LNCaP clone FGC (cell line): ENCODE measurements at regions not wholly inside any gene's neighbourhood (a gene's known extent, or its start where the extent isn't known, plus 50 kb on each side); places are given as distances from the start of the nearest gene placed in this dataset.

Experiments used
- DNase-seq: peaks from one replicate; pipeline ENCODE4 v3.0.0-alpha.2; 2011; ENCODE audit warnings: low read depth
- H3K4me3 ChIP-seq: 2 replicates; pipeline ENCODE4 v1.5.1; 2011; ENCODE audit warnings: mild to moderate bottlenecking, low read depth, low read length, control low read depth
- CTCF ChIP-seq: IDR thresholded peaks from 2 replicates; pipeline ENCODE4 v1.5.1; 2012; ENCODE audit warnings: mild to moderate bottlenecking; ENCODE audit not compliant: control insufficient read depth, insufficient read depth; ENCODE audit errors: extremely low read depth

GRCh38 chr3:18264853-18265252 is 160.3 kb downstream of the SATB1 start:
- TF ChIP-seq CTCF: no peak
- H3K4me3 ChIP-seq: no peak overlapping the region
- no peak for DNase-seq

- no peak overlapping the region for H3K4me3 ChIP-seq
- no peak for TF ChIP-seq CTCF
- DNase-seq: no peak
Observed at GRCh38 chr3:18264361-18264760, 160.8 kb downstream of the SATB1 start.

- no peak for TF ChIP-seq CTCF
- H3K4me3 ChIP-seq: no peak overlapping the region
- no peak for DNase-seq
Observed at GRCh38 chr3:18258492-18258891, 166.6 kb downstream of the SATB1 start.

GRCh38 chr3:18252578-18252977 is 172.6 kb downstream of the SATB1 start:
- no peak for DNase-seq
- TF ChIP-seq CTCF: no peak
- no peak overlapping the region for H3K4me3 ChIP-seq

- H3K4me3 ChIP-seq: no peak overlapping the region
- no peak for TF ChIP-seq CTCF
- no peak for DNase-seq
Observed at GRCh38 chr3:18250991-18251390, 174.1 kb downstream of the SATB1 start.

GRCh38 chr3:18249126-18249525 is 176.0 kb downstream of the SATB1 start:
- no peak for TF ChIP-seq CTCF
- H3K4me3 ChIP-seq: no peak overlapping the region
- no peak for DNase-seq

- no peak for DNase-seq
- TF ChIP-seq CTCF: no peak
- no peak overlapping the region for H3K4me3 ChIP-seq
Observed at GRCh38 chr3:18247776-18248310, 177.3 kb downstream of the SATB1 start.
